ENCODE measurements at regions not wholly inside any gene's neighbourhood (a gene's known extent, or its start where the extent isn't known, plus 50 kb on each side); places are given as distances from the start of the nearest gene placed in this dataset.

DNA sequence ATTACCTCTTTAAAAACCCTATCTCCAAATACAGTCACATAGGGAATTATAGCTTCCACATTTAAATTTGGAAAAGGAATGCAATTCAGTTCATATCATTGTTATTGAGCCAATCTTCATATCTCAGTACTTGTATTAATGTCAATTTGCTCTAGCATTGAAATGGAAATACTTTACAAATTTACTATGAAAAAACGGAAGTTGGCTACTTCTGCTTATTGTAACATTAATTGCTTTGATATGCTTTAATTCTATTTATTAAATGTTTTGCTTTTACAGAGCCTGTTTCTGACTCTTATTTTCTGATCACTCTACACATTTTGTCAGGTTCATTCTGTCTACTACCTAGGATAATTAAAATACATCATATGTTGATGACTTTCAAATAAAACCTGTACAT, 412.6 kb downstream of the KCNJ3 start:
- TF ChIP-seq, protein P1, sequence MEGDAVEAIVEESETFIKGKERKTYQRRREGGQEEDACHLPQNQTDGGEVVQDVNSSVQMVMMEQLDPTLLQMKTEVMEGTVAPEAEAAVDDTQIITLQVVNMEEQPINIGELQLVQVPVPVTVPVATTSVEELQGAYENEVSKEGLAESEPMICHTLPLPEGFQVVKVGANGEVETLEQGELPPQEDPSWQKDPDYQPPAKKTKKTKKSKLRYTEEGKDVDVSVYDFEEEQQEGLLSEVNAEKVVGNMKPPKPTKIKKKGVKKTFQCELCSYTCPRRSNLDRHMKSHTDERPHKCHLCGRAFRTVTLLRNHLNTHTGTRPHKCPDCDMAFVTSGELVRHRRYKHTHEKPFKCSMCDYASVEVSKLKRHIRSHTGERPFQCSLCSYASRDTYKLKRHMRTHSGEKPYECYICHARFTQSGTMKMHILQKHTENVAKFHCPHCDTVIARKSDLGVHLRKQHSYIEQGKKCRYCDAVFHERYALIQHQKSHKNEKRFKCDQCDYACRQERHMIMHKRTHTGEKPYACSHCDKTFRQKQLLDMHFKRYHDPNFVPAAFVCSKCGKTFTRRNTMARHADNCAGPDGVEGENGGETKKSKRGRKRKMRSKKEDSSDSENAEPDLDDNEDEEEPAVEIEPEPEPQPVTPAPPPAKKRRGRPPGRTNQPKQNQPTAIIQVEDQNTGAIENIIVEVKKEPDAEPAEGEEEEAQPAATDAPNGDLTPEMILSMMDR (IDR thresholded peaks at IDR 0.05; ENCODE audit: extremely low read depth in 1 of 2, insufficient read depth in 1 of 2, low read depth in 1 of 2, low read length in 2 of 2), result no peak
- TF ChIP-seq MAX (IDR thresholded peaks at IDR 0.05; ENCODE audit: insufficient read depth, insufficient read length) (no peak), EZH2 (IDR thresholded peaks at IDR 0.05; ENCODE audit: borderline replicate concordance, low read depth, low read length, severe bottlenecking) (no peak), POLR2AphosphoS5 (IDR thresholded peaks at IDR 0.05; ENCODE audit: insufficient read depth, low read depth, low read length) (no peak), POLR2A (IDR thresholded peaks at IDR 0.05; ENCODE audit: low read depth, low read length) (no peak), GATA2 (IDR thresholded peaks at IDR 0.05; ENCODE audit: insufficient read depth, insufficient read length, low read depth, low read length) (no peak), FOS (IDR thresholded peaks at IDR 0.05; ENCODE audit: borderline replicate concordance, insufficient read depth, low read length) (no peak), JUN (IDR thresholded peaks at IDR 0.05; ENCODE audit: borderline replicate concordance, insufficient read depth, insufficient read length, low read depth) (no peak)
